ENCODE measurements at regions not wholly inside any gene's neighbourhood (a gene's known extent, or its start where the extent isn't known, plus 50 kb on each side); places are given as distances from the start of the nearest gene placed in this dataset.
"Not testable (repeated sequence)": the region's sequence is repeated elsewhere in the genome, so short reads cannot be mapped to it uniquely, and the experiment has no call there.

GRCh38 chr9:89953263-89953662, 348.5 kb downstream of the GADD45G start:
- not testable (repeated sequence) for TF ChIP-seq CTCF (IDR thresholded peaks at IDR 0.05; ENCODE audit: poor library complexity); EZH2 (IDR thresholded peaks at IDR 0.05; ENCODE audit: borderline replicate concordance)

All from hepatocyte (in vitro differentiated cells).